ENCODE measurements at regions not wholly inside any gene's neighbourhood (a gene's known extent, or its start where the extent isn't known, plus 50 kb on each side); places are given as distances from the start of the nearest gene placed in this dataset.

DNA sequence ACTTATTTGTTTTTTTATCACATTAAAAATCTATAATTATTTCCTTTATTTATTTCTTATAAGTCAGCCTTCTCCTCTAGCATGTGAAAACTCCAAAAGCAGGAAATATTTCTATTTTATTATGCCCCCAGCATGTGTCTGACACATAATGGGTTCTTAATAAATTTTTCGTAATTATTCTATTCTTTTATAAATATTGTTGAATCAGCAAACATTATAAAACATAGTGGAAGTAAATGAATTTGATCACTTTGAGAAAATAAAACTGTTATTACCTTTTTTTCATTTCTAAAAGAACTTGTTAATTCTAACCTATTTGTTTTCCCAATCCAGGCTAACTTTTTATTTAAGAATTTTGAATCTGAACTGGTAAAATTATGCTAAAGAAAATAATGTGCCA lies 509.1 kb upstream of the PCDH15 start:
- H3K36me3 ChIP-seq, result no peaks in the 10 kb centered on the region
- no peak overlapping the region for H3K27ac ChIP-seq
- no peaks in the 10 kb centered on the region for H3K4me1 ChIP-seq
- intact Hi-C loops (cut with DNase I; ENCODE audit: low total_unique reads), result no loop called here
- TF ChIP-seq, protein P1, sequence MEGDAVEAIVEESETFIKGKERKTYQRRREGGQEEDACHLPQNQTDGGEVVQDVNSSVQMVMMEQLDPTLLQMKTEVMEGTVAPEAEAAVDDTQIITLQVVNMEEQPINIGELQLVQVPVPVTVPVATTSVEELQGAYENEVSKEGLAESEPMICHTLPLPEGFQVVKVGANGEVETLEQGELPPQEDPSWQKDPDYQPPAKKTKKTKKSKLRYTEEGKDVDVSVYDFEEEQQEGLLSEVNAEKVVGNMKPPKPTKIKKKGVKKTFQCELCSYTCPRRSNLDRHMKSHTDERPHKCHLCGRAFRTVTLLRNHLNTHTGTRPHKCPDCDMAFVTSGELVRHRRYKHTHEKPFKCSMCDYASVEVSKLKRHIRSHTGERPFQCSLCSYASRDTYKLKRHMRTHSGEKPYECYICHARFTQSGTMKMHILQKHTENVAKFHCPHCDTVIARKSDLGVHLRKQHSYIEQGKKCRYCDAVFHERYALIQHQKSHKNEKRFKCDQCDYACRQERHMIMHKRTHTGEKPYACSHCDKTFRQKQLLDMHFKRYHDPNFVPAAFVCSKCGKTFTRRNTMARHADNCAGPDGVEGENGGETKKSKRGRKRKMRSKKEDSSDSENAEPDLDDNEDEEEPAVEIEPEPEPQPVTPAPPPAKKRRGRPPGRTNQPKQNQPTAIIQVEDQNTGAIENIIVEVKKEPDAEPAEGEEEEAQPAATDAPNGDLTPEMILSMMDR (IDR thresholded peaks at IDR 0.05), result no peak
- no peak for TF ChIP-seq POLR2AphosphoS5 (IDR thresholded peaks at IDR 0.05)
- TF ChIP-seq POLR2A (IDR thresholded peaks at IDR 0.05), result no peak
- no peak for TF ChIP-seq EP300 (IDR thresholded peaks at IDR 0.05; ENCODE audit: low read depth)
- DNase-seq, result no peak
- H3K9me3 ChIP-seq, result no peaks in the 10 kb centered on the region
- H3K27me3 ChIP-seq, result no peaks in the 10 kb centered on the region
- in situ Hi-C loops (cut with MboI; ENCODE audit: low pct_ligation_motif_present in 1 of 4, low pct_unique_long_range_greater_than_20kb in 1 of 4, low sequenced_read_pairs in 3 of 4), result no loop called here
- no peak overlapping the region for H3K4me3 ChIP-seq
- WGBS, 2 donors (ENCODE audit: low coverage in 1 of 2), result 88 to 90% methylated on average over 1 of the region's 1 CpG

DNA sequence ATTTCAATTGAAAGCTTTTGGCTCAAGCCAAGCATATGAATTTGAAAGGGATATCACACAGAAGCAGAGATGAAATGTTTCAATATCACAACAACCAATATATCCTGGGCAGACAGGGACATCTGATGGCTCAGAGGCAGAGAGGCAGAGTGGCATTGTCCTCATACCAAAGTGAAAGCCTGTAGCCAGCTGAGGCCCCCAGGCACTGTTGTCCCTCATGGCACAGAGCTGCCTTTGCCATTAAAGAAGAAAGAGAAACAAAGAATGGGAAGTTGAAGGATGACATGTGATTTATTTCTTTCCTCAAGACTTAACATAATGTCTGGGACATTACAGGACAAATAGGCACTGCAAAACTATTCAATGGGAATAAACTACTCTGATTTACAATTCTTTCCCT lies 504.3 kb upstream of the PCDH15 start:
- no peak for DNase-seq
- Histone ChIP-seq H3K27ac (no peak overlapping the region), H3K4me3 (no peak overlapping the region), H3K9me3 (no peaks in the 10 kb centered on the region), H3K4me1 (no peaks in the 10 kb centered on the region), H3K36me3 (no peaks in the 10 kb centered on the region), H3K27me3 (no peaks in the 10 kb centered on the region)
- intact Hi-C loops (cut with DNase I; ENCODE audit: low total_unique reads), result no loop called here
- TF ChIP-seq POLR2A (IDR thresholded peaks at IDR 0.05) (no peak), POLR2AphosphoS5 (IDR thresholded peaks at IDR 0.05) (no peak), EP300 (IDR thresholded peaks at IDR 0.05; ENCODE audit: low read depth) (no peak)
- TF ChIP-seq, protein P1 (IDR thresholded peaks at IDR 0.05), result no peak
- in situ Hi-C loops (cut with MboI; ENCODE audit: low pct_ligation_motif_present in 1 of 4, low pct_unique_long_range_greater_than_20kb in 1 of 4, low sequenced_read_pairs in 3 of 4), result no loop called here

DNA sequence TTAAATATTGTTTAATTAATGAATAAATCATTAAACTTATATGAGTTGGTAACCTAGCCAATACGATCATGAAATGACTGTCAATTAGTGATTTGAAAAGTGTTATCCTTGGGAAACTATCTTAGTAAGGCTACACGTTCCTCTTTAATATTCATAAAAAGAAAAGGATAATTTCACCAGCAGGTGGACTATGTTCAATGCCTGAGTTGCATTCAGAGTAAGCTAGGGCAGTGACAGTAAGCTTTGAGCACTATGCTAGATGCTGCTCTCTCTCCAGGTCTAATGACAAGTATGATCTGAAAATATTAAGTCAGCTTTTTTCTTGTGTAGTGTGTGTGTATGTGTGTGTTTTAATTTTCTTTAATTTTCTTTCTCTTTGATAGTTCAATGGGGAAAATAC lies 486.3 kb upstream of the PCDH15 start:
- Histone ChIP-seq H3K27ac (no peak overlapping the region), H3K36me3 (no peaks in the 10 kb centered on the region), H3K27me3 (no peaks in the 10 kb centered on the region), H3K4me1 (no peaks in the 10 kb centered on the region), H3K9me3 (no peaks in the 10 kb centered on the region), H3K4me3 (no peak overlapping the region)
- in situ Hi-C loops (cut with MboI; ENCODE audit: low pct_ligation_motif_present in 1 of 4, low pct_unique_long_range_greater_than_20kb in 1 of 4, low sequenced_read_pairs in 3 of 4), result no loop called here
- WGBS, 2 donors (ENCODE audit: low coverage in 1 of 2), result 50 to 63% methylated on average over 2 of the region's 2 CpGs
- TF ChIP-seq EP300 (IDR thresholded peaks at IDR 0.05; ENCODE audit: low read depth), result no peak
- TF ChIP-seq POLR2AphosphoS5 (IDR thresholded peaks at IDR 0.05), result no peak
- no peak for TF ChIP-seq POLR2A (IDR thresholded peaks at IDR 0.05)
- TF ChIP-seq, protein P1 (IDR thresholded peaks at IDR 0.05), result no peak
- intact Hi-C loops (cut with DNase I; ENCODE audit: low total_unique reads), result no loop called here
- DNase-seq, result no peak

DNA sequence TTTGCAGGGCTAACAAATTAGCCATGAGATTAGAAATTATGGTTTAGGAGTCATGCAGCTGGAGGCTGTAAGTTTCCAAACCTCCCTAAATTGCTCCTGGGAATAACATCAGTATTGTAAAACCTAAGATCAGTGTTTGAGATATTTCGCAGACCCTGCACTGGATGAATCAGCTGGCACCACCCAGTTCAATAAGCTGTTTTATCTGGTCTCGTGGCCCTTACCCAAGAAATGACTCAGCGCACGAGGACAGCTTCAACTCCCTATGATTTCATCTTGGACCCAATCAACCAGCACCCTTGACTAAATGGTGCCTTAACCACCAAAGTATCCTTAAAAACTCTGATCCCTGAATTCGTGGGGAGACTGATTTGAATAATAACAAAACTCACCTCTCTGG lies 482.0 kb upstream of the PCDH15 start:
- in situ Hi-C loops (cut with MboI; ENCODE audit: low pct_ligation_motif_present in 1 of 4, low pct_unique_long_range_greater_than_20kb in 1 of 4, low sequenced_read_pairs in 3 of 4), result no loop called here
- 70% methylated on average over 5 of the region's 5 CpGs; no CpG with 5 or more reads in 1 of the 2 donors for WGBS, 2 donors (ENCODE audit: low coverage in 1 of 2)

More for the DNA sequence above, 482.0 kb upstream of the PCDH15 start:
- H3K36me3 ChIP-seq, result no peaks in the 10 kb centered on the region
- intact Hi-C loops (cut with DNase I; ENCODE audit: low total_unique reads), result no loop called here
- no peak for DNase-seq
- TF ChIP-seq, protein P1 (IDR thresholded peaks at IDR 0.05), result no peak
- TF ChIP-seq POLR2A (IDR thresholded peaks at IDR 0.05) (no peak), EP300 (IDR thresholded peaks at IDR 0.05; ENCODE audit: low read depth) (no peak), POLR2AphosphoS5 (IDR thresholded peaks at IDR 0.05) (no peak)
- H3K27me3 ChIP-seq, result no peaks in the 10 kb centered on the region
- no peak overlapping the region for H3K27ac ChIP-seq
- no peak overlapping the region for H3K4me3 ChIP-seq
- H3K4me1 ChIP-seq, result no peaks in the 10 kb centered on the region
- no peaks in the 10 kb centered on the region for H3K9me3 ChIP-seq
